AG04450 (cell line): ENCODE measurements at regions not wholly inside any gene's neighbourhood (a gene's known extent, or its start where the extent isn't known, plus 50 kb on each side); places are given as distances from the start of the nearest gene placed in this dataset.

ENCODE experiments used
- CTCF ChIA-PET: fragments of 300-600, 350-600 bp; formaldehyde crosslinking; extraction: SDS; loops from one replicate; lab custom pipeline; 2022; ENCODE audit warnings: antibody characterized with exemption, inconsistent platforms; lab: Charles Lee
- POLR2A ChIA-PET: fragments of 350-600 bp; formaldehyde crosslinking; extraction: SDS; loops from one replicate; lab custom pipeline; 2021; ENCODE audit warnings: antibody characterized with exemption, inconsistent platforms; lab: Yijun Ruan, JAX
- DNase-seq: peaks from one replicate; pipeline ENCODE4 v3.0.0-alpha.2; 2011; ENCODE audit warnings: low read depth, low spot score
- H3K27ac ChIP-seq: one replicate; pipeline ENCODE4 v1.5.1; 2012; ENCODE audit warnings: low read depth, low read length, control low read depth
- H3K27me3 ChIP-seq: one replicate; pipeline ENCODE4 v1.6.0; 2012; ENCODE audit warnings: low read length; ENCODE audit not compliant: control insufficient read depth, insufficient read depth
- H3K4me3 ChIP-seq: 2 replicates; pipeline ENCODE4 v1.5.1; 2011; ENCODE audit warnings: mild to moderate bottlenecking, low read depth, low read length, control low read depth
- H3K9me3 ChIP-seq: 2 replicates; pipeline ENCODE4 v1.5.1; 2012; ENCODE audit warnings: low read length; ENCODE audit not compliant: control insufficient read depth, insufficient read depth
- TF ChIP-seq, protein P1 (sequence below): IDR thresholded peaks from 2 replicates; pipeline ENCODE4 v1.5.1; 2011; ENCODE audit warnings: low read depth, low read length, control low read depth, inconsistent platforms

DNA sequence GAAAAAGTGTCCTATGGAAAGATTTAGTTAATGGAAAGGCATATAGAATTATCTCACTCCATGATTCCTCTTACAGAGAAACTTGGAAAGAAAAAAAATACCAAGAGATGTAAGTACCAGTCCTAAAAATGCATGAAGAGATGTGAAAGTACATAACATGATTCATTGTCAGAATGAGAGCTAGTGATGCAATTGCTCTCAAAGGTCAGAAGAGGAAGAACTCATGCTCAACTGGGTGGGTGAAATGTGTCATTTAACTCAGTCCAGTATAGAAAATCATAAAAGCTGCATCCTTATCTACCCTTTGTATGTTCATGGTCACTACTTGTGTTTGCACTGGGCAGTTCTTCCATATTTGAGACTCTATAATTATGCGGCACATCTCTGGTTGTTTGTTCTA lies 300.0 kb upstream of the PIK3C3 start:
- TF ChIP-seq, protein P1, sequence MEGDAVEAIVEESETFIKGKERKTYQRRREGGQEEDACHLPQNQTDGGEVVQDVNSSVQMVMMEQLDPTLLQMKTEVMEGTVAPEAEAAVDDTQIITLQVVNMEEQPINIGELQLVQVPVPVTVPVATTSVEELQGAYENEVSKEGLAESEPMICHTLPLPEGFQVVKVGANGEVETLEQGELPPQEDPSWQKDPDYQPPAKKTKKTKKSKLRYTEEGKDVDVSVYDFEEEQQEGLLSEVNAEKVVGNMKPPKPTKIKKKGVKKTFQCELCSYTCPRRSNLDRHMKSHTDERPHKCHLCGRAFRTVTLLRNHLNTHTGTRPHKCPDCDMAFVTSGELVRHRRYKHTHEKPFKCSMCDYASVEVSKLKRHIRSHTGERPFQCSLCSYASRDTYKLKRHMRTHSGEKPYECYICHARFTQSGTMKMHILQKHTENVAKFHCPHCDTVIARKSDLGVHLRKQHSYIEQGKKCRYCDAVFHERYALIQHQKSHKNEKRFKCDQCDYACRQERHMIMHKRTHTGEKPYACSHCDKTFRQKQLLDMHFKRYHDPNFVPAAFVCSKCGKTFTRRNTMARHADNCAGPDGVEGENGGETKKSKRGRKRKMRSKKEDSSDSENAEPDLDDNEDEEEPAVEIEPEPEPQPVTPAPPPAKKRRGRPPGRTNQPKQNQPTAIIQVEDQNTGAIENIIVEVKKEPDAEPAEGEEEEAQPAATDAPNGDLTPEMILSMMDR: no peak
- Histone ChIP-seq H3K27ac (no peak overlapping the region), H3K9me3 (no peaks in the 10 kb centered on the region), H3K4me3 (no peak overlapping the region), H3K27me3 (no peaks in the 10 kb centered on the region)
- POLR2A ChIA-PET: no interaction called here
- CTCF ChIA-PET: no interaction called here
- no peak for DNase-seq

DNA sequence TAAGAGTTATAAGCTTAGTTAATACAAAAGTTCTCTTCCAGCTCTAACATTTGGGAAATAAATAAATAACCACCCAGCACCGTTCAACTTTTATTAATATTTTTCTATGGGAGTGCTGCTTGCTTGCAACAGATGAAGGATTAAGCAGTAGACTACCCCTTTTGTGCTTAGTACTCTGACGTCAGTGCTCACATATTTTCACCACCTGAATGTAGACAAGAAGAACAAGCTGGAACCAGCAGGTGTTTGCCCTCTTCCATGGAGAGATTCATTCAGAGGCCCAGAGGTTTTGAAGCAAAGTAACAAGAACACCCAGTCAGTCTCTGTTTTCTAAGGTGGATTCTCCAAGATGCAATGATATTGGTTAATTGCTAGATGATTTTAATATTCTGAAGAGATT lies 307.1 kb upstream of the PIK3C3 start:
- TF ChIP-seq, protein P1: no peak
- Histone ChIP-seq H3K27ac (no peak overlapping the region), H3K4me3 (no peak overlapping the region), H3K9me3 (no peaks in the 10 kb centered on the region), H3K27me3 (no peaks in the 10 kb centered on the region)
- ChIA-PET CTCF (no interaction called here), POLR2A (no interaction called here)
- DNase-seq: no peak

DNA sequence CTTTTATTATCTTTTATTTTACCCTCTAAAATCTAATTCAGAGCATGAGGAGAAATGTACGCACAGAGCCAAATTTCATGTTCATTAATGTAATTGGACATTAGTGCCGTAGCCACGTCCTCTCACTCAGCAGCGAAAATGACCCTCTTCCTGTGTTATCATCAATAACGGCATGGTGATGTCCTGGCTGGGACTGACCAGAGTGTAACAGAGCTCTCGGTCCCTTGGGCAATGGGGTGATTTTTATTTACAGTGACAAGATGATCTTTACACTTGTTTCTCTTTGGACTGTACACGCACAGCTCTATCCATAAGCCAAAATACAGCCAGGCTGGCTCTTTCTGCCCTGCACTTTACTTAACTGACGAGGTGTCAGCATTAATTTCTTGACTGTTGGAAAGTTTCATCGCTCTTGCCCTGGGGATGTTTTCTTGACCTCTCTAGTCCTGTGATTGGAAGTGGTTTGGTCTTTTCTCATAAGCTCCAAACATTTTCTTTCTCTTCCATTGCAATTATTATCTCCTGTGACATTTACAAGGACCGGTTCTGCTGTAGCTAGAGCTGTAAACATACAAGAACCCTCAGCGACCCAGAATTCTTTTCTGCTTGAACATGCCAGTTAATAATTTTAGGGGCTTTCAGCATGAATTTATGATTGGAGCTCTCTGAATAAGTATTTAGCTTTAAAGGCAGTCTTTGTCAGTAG lies 308.0 kb upstream of the PIK3C3 start:
- Histone ChIP-seq H3K27me3 (no peaks in the 10 kb centered on the region), H3K27ac (no peak overlapping the region), H3K9me3 (no peaks in the 10 kb centered on the region), H3K4me3 (no peak overlapping the region)
- CTCF ChIA-PET: no interaction called here
- POLR2A ChIA-PET: no interaction called here
- TF ChIP-seq, protein P1: no peak
- no peak for DNase-seq

DNA sequence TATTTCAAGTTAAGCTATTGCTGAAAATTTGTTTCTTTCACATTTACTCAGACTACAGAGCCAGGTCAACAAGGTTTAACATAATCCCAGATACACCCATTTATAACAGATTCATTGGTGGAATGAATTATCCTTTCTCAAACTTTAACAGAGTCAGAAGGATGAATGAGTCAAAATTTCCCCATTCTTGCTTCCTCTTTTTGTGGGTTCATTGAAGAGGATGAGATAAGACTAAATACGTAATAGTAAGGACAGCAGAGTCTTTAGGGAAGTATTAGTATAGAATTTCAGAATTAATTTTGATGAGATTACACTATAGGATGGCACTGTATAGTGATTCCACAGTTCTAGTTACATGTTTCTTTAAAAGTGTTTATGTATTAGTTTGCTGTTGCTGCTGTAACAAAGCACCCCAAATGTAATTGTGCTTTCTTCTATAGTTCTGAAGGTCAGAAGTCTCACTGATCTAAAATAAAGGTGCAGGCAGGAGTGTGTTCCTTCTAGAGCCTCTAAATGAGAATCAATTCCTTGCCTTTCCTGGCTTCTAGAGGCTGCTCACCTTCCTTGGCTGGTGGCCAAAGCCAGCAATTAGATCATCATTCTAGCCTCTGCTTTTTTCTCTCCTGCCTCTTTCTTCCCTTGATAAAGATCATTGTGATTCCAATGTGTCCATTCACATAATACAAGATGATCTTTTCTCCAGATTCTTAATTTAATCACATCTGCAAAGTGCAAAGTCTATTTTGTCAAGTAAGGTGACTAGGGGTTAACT lies 309.3 kb upstream of the PIK3C3 start:
- ChIA-PET CTCF (no interaction called here), POLR2A (no interaction called here)
- no peak overlapping the region for H3K27ac ChIP-seq
- TF ChIP-seq, protein P1: no peak
- H3K4me3 ChIP-seq: no peak overlapping the region
- H3K27me3 ChIP-seq: no peaks in the 10 kb centered on the region
- no peak for DNase-seq
- no peaks in the 10 kb centered on the region for H3K9me3 ChIP-seq

DNA sequence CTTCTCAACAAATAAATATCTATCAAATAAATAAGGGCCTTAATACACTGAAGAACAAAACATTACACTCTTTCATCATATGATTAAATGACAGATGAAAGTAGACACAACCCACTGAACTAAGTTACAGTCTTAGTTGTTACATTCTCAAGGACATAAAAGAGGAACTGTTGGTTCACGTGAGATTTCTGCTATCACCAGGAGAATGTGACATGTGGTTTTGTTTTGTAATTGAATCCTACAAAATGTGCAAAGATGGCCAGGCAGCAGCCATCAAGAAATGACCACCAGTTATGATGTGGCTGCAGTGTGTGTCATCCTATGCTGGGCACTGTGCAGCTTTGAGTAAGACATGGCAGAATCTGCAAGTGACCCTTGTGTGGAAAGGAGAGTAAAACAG lies 310.6 kb upstream of the PIK3C3 start:
- Histone ChIP-seq H3K9me3 (no peaks in the 10 kb centered on the region), H3K27me3 (no peaks in the 10 kb centered on the region), H3K27ac (no peak overlapping the region), H3K4me3 (no peak overlapping the region)
- TF ChIP-seq, protein P1: no peak
- POLR2A ChIA-PET: no interaction called here
- CTCF ChIA-PET: no interaction called here
- no peak for DNase-seq
